ENCODE measurements at regions not wholly inside any gene's neighbourhood (a gene's known extent, or its start where the extent isn't known, plus 50 kb on each side); places are given as distances from the start of the nearest gene placed in this dataset.

DNA sequence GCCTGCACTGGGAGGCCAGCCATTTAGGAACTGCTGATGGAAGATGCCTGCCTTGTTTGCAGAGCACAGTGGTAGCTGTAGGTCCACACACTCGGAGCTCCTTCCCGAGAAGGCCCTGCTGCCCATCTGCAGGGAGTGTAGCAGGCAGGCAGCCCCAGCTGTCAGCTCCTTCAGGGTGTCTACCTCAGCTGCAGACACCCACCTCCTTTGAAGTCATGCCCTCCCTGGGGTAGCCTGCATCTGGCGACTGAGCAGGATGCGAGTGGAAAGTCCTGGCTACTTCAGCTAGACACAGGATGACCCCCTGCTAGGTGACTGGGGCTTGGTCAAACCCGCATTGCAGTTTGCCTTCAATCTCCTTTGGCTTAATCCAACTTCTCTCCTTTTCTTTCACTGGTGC, 93.2 kb upstream of the TLE3 start:
- in situ Hi-C loops (cut with HindIII; ENCODE audit: low pct_unique_long_range_greater_than_20kb, low sequenced_read_pairs): no loop called here
- no peak for DNase-seq (ENCODE audit: low read depth in 1 of 2, low spot score in 1 of 2)
- no peak for TF ChIP-seq JUND (IDR thresholded peaks at IDR 0.05; ENCODE audit: low read depth)

- no peak for TF ChIP-seq JUND (IDR thresholded peaks at IDR 0.05; ENCODE audit: low read depth)
- in situ Hi-C loops (cut with HindIII; ENCODE audit: low pct_unique_long_range_greater_than_20kb, low sequenced_read_pairs): no loop called here
- DNase-seq (ENCODE audit: low read depth in 1 of 2, low spot score in 1 of 2): no peak
Observed at GRCh38 chr15:70189826-70190695, 92.3 kb upstream of the TLE3 start.

GRCh38 chr15:70188286-70188685, 90.6 kb upstream of the TLE3 start:
- no peak for TF ChIP-seq JUND (IDR thresholded peaks at IDR 0.05; ENCODE audit: low read depth)

DNA sequence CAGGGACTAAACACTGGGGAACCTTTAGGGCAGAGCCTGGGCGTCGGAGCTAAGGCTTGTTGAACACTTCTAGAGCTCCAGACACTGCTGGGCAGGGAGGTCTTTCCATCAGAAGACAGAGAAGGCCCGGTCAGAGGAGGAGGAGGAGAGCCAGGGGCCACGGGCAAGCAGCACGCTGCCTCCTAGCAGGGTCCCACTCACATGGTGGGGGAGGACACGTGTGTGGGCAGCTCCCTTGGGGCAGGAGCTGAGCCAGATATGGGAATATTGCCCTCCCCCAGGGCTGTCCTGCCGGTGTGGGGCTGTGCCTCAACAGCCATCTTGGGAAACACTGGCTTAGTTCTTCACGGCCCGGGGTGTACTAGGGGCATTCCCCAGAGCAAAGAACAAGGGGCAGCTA, 89.6 kb upstream of the TLE3 start:
- DNase-seq (ENCODE audit: low read depth in 1 of 2, low spot score in 1 of 2): no peak
- no peak for TF ChIP-seq JUND (IDR thresholded peaks at IDR 0.05; ENCODE audit: low read depth)
- in situ Hi-C loops (cut with HindIII; ENCODE audit: low pct_unique_long_range_greater_than_20kb, low sequenced_read_pairs): no loop called here

More at GRCh38 chr15:70188286-70188685, 90.6 kb upstream of the TLE3 start:
- in situ Hi-C loops (cut with HindIII; ENCODE audit: low pct_unique_long_range_greater_than_20kb, low sequenced_read_pairs): no loop called here
- DNase-seq (ENCODE audit: low read depth in 1 of 2, low spot score in 1 of 2): no peak

GRCh38 chr15:70186152-70186551, 88.4 kb upstream of the TLE3 start:
- DNase-seq (ENCODE audit: low read depth in 1 of 2, low spot score in 1 of 2): no peak
- in situ Hi-C loops (cut with HindIII; ENCODE audit: low pct_unique_long_range_greater_than_20kb, low sequenced_read_pairs): no loop called here
- TF ChIP-seq JUND (IDR thresholded peaks at IDR 0.05; ENCODE audit: low read depth): no peak

DNA sequence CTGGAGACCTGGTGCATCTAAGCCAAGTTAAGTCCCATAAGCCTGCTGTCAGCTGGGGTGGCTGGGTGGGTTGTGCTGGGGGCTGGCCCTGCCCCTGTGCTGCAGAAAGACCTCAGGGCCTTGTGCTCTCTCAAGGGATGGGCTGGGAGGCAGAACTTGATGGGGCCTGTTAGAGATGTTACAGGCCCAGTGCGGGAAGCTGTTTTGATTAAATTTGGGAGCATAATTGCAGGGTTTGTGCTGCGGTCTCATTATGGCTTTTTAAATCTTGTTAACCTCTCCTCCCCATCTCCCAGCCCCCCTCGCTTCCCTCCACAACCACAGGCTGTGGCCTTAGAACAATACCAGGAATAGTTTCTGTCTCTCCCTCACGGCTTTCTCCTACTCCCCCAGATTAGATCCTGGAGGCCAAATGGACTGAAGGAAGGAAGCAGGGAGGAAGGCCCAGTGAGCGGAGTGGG, 87.6 kb upstream of the TLE3 start:
- DNase-seq (ENCODE audit: low read depth in 1 of 2, low spot score in 1 of 2): no peak
- in situ Hi-C loops (cut with HindIII; ENCODE audit: low pct_unique_long_range_greater_than_20kb, low sequenced_read_pairs): no loop called here
- no peak for TF ChIP-seq JUND (IDR thresholded peaks at IDR 0.05; ENCODE audit: low read depth)

DNA sequence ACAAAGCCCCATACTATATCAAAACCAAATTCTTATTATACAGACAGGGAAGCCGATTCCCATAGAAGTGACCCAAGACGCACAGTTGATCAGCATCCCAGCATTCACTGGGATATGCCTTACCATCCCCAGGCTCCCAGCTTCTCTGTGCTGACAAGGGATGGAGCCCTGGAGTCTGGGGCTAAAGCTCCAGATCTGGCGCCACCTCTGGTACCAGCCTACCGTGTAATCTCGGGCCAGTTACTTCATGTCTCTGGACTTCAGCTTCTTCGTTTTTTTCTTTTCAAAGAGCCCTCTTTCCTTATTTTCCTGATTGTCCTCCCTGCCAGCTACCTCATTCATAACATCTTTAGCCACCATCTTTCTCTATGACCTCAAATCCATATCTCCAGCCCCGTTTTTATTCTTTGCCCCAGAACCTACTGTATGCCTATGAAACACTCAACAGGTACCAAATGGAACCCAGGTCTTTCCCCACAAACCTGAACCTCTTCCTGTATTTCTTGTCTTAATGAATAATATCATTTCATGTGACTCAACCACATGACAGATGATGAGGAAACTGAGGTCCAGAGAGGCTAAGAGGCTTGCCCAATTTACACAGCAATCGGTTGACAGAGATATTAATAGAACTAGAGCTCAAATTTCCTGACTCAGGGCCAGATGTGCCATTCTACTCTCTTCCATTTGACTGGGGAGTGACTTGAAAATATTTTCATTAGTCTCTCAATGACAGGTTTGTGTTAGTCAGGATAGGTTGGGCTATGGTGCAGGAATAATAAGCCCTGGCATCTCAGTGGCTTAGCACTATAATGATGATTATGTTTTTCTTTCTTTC, 85.4 kb upstream of the TLE3 start:
- TF ChIP-seq JUND (IDR thresholded peaks at IDR 0.05; ENCODE audit: low read depth): no peak
- no peak for DNase-seq (ENCODE audit: low read depth in 1 of 2, low spot score in 1 of 2)
- in situ Hi-C loops (cut with HindIII; ENCODE audit: low pct_unique_long_range_greater_than_20kb, low sequenced_read_pairs): no loop called here

DNA sequence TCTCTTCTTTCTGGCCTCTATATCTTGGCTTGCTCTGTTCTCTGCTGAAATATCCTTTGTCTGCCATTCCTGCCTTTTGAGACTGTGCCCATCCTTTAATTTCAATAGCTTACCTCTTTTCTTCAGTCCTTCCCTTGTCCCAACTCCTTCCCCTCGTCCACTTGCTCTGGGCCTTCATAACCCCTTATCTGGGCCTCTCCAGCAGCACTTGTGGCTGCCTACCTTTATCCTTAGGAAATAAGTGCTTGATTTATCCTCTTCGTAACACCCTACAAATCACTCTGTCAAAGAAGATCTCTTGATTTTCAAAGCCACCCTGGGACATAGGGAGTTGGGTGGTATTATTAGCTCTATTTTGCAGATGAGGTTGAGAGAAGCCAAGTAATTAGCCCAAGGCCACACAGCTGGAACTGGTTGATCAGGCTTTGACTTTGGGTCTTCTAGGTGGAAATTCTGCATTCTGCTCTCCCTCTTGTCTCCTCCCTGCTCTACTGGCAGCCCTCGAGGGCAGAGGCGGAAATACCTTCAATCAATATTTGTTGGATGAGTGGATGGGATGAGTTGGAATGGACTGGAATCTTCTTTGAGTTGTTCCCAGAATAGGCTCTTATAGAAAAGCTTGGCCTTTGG, 84.0 kb upstream of the TLE3 start:
- TF ChIP-seq JUND (IDR thresholded peaks at IDR 0.05; ENCODE audit: low read depth): no peak
- DNase-seq (ENCODE audit: low read depth in 1 of 2, low spot score in 1 of 2): no peak
- in situ Hi-C loops (cut with HindIII; ENCODE audit: low pct_unique_long_range_greater_than_20kb, low sequenced_read_pairs): no loop called here

GRCh38 chr15:70180186-70180875, 82.6 kb upstream of the TLE3 start:
- in situ Hi-C loops (cut with HindIII; ENCODE audit: low pct_unique_long_range_greater_than_20kb, low sequenced_read_pairs): no loop called here

GRCh38 chr15:70179309-70179892, 81.7 kb upstream of the TLE3 start:
- in situ Hi-C loops (cut with HindIII; ENCODE audit: low pct_unique_long_range_greater_than_20kb, low sequenced_read_pairs): no loop called here
- TF ChIP-seq JUND (IDR thresholded peaks at IDR 0.05; ENCODE audit: low read depth): no peak
- DNase-seq (ENCODE audit: low read depth in 1 of 2, low spot score in 1 of 2): no peak

More at GRCh38 chr15:70180186-70180875, 82.6 kb upstream of the TLE3 start:
- no peak for TF ChIP-seq JUND (IDR thresholded peaks at IDR 0.05; ENCODE audit: low read depth)
- no peak for DNase-seq (ENCODE audit: low read depth in 1 of 2, low spot score in 1 of 2)

GRCh38 chr15:70178335-70179084, 80.8 kb upstream of the TLE3 start:
- TF ChIP-seq JUND (IDR thresholded peaks at IDR 0.05; ENCODE audit: low read depth): no peak
- in situ Hi-C loops (cut with HindIII; ENCODE audit: low pct_unique_long_range_greater_than_20kb, low sequenced_read_pairs): no loop called here
- DNase-seq (ENCODE audit: low read depth in 1 of 2, low spot score in 1 of 2): no peak
